Neural cell (in vitro differentiated cells): ENCODE measurements at regions not wholly inside any gene's neighbourhood (a gene's known extent, or its start where the extent isn't known, plus 50 kb on each side); places are given as distances from the start of the nearest gene placed in this dataset.

Experiments used
- H2AFZ ChIP-seq: fragments of 200-600, 300-800 bp; sonication (generic), shearing (Covaris generic); 2 replicates; pipeline ENCODE4 v1.6.0; 2014; ENCODE audit warnings: low read depth, mild to moderate bottlenecking, antibody characterized with exemption, low read length, moderate library complexity
- H3F3A ChIP-seq: fragments of 200-600 bp; shearing (Covaris generic); 2 replicates; pipeline ENCODE4 v1.6.1; 2016; ENCODE audit warnings: mild to moderate bottlenecking, moderate library complexity, mixed read lengths, antibody characterized with exemption, low read length; ENCODE audit not compliant: insufficient read depth, poor library complexity, severe bottlenecking
- H3K27ac ChIP-seq: fragments of 200-600, 300-800 bp; sonication (generic), shearing (Covaris generic); 2 replicates; pipeline ENCODE4 v1.5.1; 2014; ENCODE audit warnings: mild to moderate bottlenecking, low read length, moderate library complexity
- H3K27me3 ChIP-seq: fragments of 300-800, 200-600 bp; sonication (generic), shearing (Covaris generic); 2 replicates; pipeline ENCODE4 v1.6.0; 2014; ENCODE audit warnings: mild to moderate bottlenecking, low read depth, low read length, moderate library complexity; ENCODE audit not compliant: insufficient read depth
- H3K36me3 ChIP-seq: fragments of 300-800, 200-600 bp; sonication (generic), shearing (Covaris generic); 2 replicates; pipeline ENCODE4 v1.5.1; 2014; ENCODE audit warnings: mild to moderate bottlenecking, antibody characterized with exemption, low read length, moderate library complexity; ENCODE audit not compliant: insufficient read depth
- H3K4me2 ChIP-seq: fragments of 300-800, 200-600 bp; sonication (generic), shearing (Covaris generic); 2 replicates; pipeline ENCODE4 v1.6.0; 2014; ENCODE audit warnings: mild to moderate bottlenecking, low read length
- H3K4me3 ChIP-seq: fragments of 300-800, 200-600 bp; sonication (generic), shearing (Covaris generic); 2 replicates; pipeline ENCODE4 v1.5.1; 2014; ENCODE audit warnings: mild to moderate bottlenecking, low read length, moderate library complexity
- H3K79me2 ChIP-seq: fragments of 200-600 bp; shearing (Covaris generic); replicated peaks from 2 replicates; pipeline ENCODE4 v1.6.0; 2014; ENCODE audit warnings: mild to moderate bottlenecking, low read length, moderate library complexity; ENCODE audit not compliant: insufficient read depth
- H3K9ac ChIP-seq: fragments of 300-800, 200-600 bp; sonication (generic), shearing (Covaris generic); 2 replicates; pipeline ENCODE4 v1.6.1; 2016; ENCODE audit warnings: mild to moderate bottlenecking, low read length, mixed read lengths
- H3K9me2 ChIP-seq: fragments of 200-600 bp; shearing (Covaris generic); 2 replicates; pipeline ENCODE4 v1.6.1; 2016; ENCODE audit warnings: mild to moderate bottlenecking, low read length, mixed read lengths; ENCODE audit not compliant: insufficient read depth
- H3K9me3 ChIP-seq: fragments of 200-600, 300-800 bp; sonication (generic), shearing (Covaris generic); 2 replicates; pipeline ENCODE4 v1.6.1; 2016; ENCODE audit warnings: mild to moderate bottlenecking, mixed run types, low read length, moderate library complexity, mixed read lengths
- H4K20me1 ChIP-seq: fragments of 200-600 bp; shearing (Covaris generic); 2 replicates; pipeline ENCODE4 v1.6.1; 2016; ENCODE audit warnings: mild to moderate bottlenecking, mixed run types; ENCODE audit not compliant: insufficient read depth
- EP300 ChIP-seq: fragments of 450-650 bp; conservative IDR thresholded peaks from 2 replicates; pipeline ENCODE4 v1.6.1; 2014; ENCODE audit warnings: antibody characterized with exemption, mild to moderate bottlenecking, moderate library complexity; ENCODE audit not compliant: poor library complexity, severe bottlenecking
- EZH2 ChIP-seq: fragments of 200-600, 300-800 bp; shearing (Covaris generic), sonication (generic); IDR thresholded peaks from 2 replicates; pipeline ENCODE4 v1.6.1; 2014; ENCODE audit warnings: antibody characterized with exemption, low read length, borderline replicate concordance, mild to moderate bottlenecking; ENCODE audit not compliant: insufficient read depth, poor library complexity, severe bottlenecking
- MXI1 ChIP-seq: fragments of 450-650 bp; conservative IDR thresholded peaks from 2 replicates; pipeline ENCODE4 v1.6.1; 2014; ENCODE audit warnings: antibody characterized with exemption, mild to moderate bottlenecking; ENCODE audit not compliant: poor library complexity, severe bottlenecking
- POLR2AphosphoS5 ChIP-seq: IDR thresholded peaks from 2 replicates; pipeline ENCODE4 v1.6.1; 2012
- RAD21 ChIP-seq: fragments of 450-650 bp; conservative IDR thresholded peaks from 2 replicates; pipeline ENCODE4 v1.6.1; 2014; ENCODE audit warnings: antibody characterized with exemption, mild to moderate bottlenecking, moderate library complexity
- SMC3 ChIP-seq: fragments of 450-650 bp; conservative IDR thresholded peaks from 2 replicates; pipeline ENCODE4 v1.6.1; 2014; ENCODE audit warnings: antibody characterized with exemption, mild to moderate bottlenecking, moderate library complexity; ENCODE audit not compliant: poor library complexity
- TAF1 ChIP-seq: IDR thresholded peaks from 2 replicates; pipeline ENCODE4 v1.6.1; 2012; ENCODE audit warnings: low read depth
- TF ChIP-seq, protein P1 (sequence below): IDR thresholded peaks from 2 replicates; pipeline ENCODE4 v1.6.1; 2012; ENCODE audit warnings: borderline replicate concordance
- TF ChIP-seq, protein P2 (sequence below): fragments of 450-650 bp; IDR thresholded peaks from 2 replicates; pipeline ENCODE4 v1.5.1; 2014; ENCODE audit warnings: antibody characterized with exemption, mild to moderate bottlenecking, moderate library complexity; ENCODE audit not compliant: poor library complexity, severe bottlenecking

DNA sequence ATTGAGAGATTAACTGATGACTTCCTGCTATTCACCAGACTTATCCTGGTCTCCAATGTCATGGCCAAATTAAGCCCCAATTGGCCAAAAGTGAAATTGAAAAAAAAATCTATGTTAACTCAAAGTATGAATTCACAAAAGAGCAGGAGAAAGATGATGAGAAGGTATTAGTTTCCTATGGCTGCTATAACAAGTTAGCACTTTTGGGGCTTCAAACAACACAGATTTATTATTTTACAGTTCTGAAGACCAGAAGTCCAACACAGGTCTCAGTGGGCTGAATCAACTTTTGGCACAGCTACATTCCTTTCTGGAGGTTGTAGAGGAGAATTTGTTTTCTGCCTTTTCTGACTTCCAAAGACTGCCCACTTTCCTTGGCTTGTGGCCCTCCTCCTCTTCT, 78.6 kb upstream of the TLE1 start:
- TF ChIP-seq TAF1 = no peak
- TF ChIP-seq, protein P1, sequence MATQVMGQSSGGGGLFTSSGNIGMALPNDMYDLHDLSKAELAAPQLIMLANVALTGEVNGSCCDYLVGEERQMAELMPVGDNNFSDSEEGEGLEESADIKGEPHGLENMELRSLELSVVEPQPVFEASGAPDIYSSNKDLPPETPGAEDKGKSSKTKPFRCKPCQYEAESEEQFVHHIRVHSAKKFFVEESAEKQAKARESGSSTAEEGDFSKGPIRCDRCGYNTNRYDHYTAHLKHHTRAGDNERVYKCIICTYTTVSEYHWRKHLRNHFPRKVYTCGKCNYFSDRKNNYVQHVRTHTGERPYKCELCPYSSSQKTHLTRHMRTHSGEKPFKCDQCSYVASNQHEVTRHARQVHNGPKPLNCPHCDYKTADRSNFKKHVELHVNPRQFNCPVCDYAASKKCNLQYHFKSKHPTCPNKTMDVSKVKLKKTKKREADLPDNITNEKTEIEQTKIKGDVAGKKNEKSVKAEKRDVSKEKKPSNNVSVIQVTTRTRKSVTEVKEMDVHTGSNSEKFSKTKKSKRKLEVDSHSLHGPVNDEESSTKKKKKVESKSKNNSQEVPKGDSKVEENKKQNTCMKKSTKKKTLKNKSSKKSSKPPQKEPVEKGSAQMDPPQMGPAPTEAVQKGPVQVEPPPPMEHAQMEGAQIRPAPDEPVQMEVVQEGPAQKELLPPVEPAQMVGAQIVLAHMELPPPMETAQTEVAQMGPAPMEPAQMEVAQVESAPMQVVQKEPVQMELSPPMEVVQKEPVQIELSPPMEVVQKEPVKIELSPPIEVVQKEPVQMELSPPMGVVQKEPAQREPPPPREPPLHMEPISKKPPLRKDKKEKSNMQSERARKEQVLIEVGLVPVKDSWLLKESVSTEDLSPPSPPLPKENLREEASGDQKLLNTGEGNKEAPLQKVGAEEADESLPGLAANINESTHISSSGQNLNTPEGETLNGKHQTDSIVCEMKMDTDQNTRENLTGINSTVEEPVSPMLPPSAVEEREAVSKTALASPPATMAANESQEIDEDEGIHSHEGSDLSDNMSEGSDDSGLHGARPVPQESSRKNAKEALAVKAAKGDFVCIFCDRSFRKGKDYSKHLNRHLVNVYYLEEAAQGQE = no peak
- TF ChIP-seq, protein P2, sequence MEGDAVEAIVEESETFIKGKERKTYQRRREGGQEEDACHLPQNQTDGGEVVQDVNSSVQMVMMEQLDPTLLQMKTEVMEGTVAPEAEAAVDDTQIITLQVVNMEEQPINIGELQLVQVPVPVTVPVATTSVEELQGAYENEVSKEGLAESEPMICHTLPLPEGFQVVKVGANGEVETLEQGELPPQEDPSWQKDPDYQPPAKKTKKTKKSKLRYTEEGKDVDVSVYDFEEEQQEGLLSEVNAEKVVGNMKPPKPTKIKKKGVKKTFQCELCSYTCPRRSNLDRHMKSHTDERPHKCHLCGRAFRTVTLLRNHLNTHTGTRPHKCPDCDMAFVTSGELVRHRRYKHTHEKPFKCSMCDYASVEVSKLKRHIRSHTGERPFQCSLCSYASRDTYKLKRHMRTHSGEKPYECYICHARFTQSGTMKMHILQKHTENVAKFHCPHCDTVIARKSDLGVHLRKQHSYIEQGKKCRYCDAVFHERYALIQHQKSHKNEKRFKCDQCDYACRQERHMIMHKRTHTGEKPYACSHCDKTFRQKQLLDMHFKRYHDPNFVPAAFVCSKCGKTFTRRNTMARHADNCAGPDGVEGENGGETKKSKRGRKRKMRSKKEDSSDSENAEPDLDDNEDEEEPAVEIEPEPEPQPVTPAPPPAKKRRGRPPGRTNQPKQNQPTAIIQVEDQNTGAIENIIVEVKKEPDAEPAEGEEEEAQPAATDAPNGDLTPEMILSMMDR = no peak
- TF ChIP-seq EP300 = no peak
- no peak for TF ChIP-seq POLR2AphosphoS5
- TF ChIP-seq EZH2 = no peak
- TF ChIP-seq RAD21 = no peak
- no peak for TF ChIP-seq MXI1
- no peak for TF ChIP-seq SMC3
- H3K36me3 ChIP-seq = no peaks in the 10 kb centered on the region
- no peak overlapping the region for H3K9ac ChIP-seq
- no peaks in the 10 kb centered on the region for H3F3A ChIP-seq
- no peak overlapping the region for H3K27ac ChIP-seq
- no peaks in the 10 kb centered on the region for H4K20me1 ChIP-seq
- H3K9me2 ChIP-seq = no peaks in the 10 kb centered on the region
- no peaks in the 10 kb centered on the region for H3K27me3 ChIP-seq
- no peak overlapping the region for H2AFZ ChIP-seq
- H3K79me2 ChIP-seq = no peaks in the 10 kb centered on the region
- H3K4me2 ChIP-seq = no peak overlapping the region
- no peak overlapping the region for H3K4me3 ChIP-seq
- H3K9me3 ChIP-seq = no peaks in the 10 kb centered on the region

DNA sequence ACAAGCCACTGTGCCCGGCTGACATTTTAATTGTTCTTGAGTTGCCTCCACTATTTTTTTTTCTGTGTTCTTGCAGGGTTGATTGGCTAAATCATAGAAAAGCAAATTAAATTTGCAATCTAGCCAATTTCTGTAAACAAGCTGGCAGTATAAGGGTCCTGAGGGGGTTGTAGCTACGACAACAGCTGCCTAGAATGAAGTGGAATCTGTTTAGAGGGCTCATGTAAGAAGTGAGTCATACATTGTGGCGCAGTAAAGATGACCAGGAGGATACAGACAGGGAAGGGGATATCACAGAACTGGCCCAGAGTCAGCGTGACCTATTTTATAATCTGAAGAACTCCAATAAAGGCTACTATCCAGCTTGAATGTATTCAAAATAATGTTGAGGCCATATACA, 82.2 kb upstream of the TLE1 start:
- Histone ChIP-seq H3K4me2 (no peak overlapping the region), H3K9ac (no peak overlapping the region), H3K9me3 (no peaks in the 10 kb centered on the region), H3K9me2 (no peaks in the 10 kb centered on the region), H3K36me3 (no peaks in the 10 kb centered on the region), H3K79me2 (no peaks in the 10 kb centered on the region), H4K20me1 (no peaks in the 10 kb centered on the region), H3K27me3 (no peaks in the 10 kb centered on the region), H3F3A (no peaks in the 10 kb centered on the region), H3K27ac (no peak overlapping the region), H2AFZ (no peak overlapping the region), H3K4me3 (no peak overlapping the region)
- TF ChIP-seq TAF1 = no peak
- TF ChIP-seq SMC3 = no peak
- no peak for TF ChIP-seq EZH2
- no peak for TF ChIP-seq RAD21
- no peak for TF ChIP-seq EP300
- TF ChIP-seq, protein P2 = no peak
- TF ChIP-seq MXI1 = no peak
